Astrocyte of the spinal cord (primary cell): ENCODE measurements at regions not wholly inside any gene's neighbourhood (a gene's known extent, or its start where the extent isn't known, plus 50 kb on each side); places are given as distances from the start of the nearest gene placed in this dataset.

Source experiments
- DNase-seq: peaks from one replicate; pipeline ENCODE4 v3.0.0; 2011; ENCODE audit warnings: low read depth, low spot score
- H3K4me3 ChIP-seq: 2 replicates; pipeline ENCODE4 v1.5.1; 2011; ENCODE audit warnings: low read depth, mild to moderate bottlenecking, low read length, moderate library complexity
- in situ Hi-C: cut with HindIII; loops from 2 replicates; pipeline ENCODE4 v1.10.0; 2017; ENCODE audit warnings: low sequenced_read_pairs
- TF ChIP-seq, protein P1 (sequence below): IDR thresholded peaks from 2 replicates; pipeline ENCODE4 v1.5.1; 2012; ENCODE audit warnings: low read depth, mild to moderate bottlenecking, low read length, inconsistent platforms

DNA sequence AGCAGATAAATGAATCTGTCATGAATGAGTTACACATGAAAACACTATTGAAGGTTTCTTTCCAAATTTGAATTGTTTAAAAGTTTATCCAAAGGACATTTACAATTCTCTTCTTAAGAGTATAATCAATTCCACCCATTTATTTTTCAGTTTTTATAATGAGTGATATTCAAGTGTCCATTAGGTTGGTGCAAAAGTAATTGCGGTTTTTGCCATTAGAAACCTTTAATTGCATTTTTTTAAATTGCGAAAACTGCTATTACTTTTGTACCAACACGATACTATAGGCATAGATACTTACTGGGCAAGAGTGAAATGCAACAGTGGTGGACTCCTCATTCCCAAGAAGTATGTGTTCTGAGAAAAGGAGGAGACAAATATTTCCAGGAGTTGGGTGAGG lies 422.7 kb upstream of the MON1B start:
- in situ Hi-C loops, result no loop called here

DNA sequence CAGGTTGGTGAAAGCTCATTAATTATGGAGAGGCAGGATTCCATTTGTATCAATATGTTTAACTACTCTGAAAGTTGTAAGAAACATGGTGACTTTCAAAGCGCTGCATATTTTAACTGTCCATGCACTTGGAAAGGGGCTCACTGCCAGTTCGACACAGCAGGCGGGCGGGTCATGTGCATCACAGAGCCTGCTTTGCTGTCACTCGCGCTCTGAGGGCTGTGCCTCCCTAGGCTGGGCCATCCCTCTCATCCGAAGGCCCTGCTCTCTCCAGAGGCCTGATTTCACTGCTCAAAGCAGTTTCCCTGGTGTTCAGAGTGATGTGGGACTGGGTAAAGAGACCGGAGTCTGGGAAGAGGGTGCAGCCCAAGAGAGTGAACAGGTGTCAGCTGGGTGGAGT lies 422.0 kb upstream of the MON1B start:
- in situ Hi-C loops, result no loop called here
- TF ChIP-seq, protein P1, sequence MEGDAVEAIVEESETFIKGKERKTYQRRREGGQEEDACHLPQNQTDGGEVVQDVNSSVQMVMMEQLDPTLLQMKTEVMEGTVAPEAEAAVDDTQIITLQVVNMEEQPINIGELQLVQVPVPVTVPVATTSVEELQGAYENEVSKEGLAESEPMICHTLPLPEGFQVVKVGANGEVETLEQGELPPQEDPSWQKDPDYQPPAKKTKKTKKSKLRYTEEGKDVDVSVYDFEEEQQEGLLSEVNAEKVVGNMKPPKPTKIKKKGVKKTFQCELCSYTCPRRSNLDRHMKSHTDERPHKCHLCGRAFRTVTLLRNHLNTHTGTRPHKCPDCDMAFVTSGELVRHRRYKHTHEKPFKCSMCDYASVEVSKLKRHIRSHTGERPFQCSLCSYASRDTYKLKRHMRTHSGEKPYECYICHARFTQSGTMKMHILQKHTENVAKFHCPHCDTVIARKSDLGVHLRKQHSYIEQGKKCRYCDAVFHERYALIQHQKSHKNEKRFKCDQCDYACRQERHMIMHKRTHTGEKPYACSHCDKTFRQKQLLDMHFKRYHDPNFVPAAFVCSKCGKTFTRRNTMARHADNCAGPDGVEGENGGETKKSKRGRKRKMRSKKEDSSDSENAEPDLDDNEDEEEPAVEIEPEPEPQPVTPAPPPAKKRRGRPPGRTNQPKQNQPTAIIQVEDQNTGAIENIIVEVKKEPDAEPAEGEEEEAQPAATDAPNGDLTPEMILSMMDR, result no peak
- no peak for DNase-seq
- H3K4me3 ChIP-seq, result no peak overlapping the region

More for the DNA sequence above, 422.7 kb upstream of the MON1B start:
- DNase-seq, result no peak
- TF ChIP-seq, protein P1, result no peak
- H3K4me3 ChIP-seq, result no peak overlapping the region

DNA sequence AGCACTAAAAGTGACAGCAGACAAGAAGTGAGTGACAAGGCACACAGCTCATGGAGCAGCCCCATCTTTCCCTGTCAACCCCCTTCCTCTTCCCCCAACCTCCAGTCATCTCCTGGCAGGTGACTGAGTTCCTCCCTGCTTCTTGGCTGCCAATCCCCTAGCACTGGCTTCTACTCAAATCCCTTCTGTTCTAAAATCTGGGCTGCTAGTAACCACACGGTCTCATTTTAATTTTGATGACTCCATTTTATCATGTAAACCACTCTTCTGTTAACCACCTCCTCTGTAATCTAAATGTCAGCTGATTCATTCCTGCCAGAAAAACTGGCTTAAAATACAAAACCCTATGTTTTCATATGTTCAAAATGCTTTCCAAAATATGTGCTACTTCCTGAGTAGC lies 419.8 kb upstream of the MON1B start:
- TF ChIP-seq, protein P1, result no peak
- in situ Hi-C loops, result no loop called here
- no peak for DNase-seq
- no peak overlapping the region for H3K4me3 ChIP-seq

DNA sequence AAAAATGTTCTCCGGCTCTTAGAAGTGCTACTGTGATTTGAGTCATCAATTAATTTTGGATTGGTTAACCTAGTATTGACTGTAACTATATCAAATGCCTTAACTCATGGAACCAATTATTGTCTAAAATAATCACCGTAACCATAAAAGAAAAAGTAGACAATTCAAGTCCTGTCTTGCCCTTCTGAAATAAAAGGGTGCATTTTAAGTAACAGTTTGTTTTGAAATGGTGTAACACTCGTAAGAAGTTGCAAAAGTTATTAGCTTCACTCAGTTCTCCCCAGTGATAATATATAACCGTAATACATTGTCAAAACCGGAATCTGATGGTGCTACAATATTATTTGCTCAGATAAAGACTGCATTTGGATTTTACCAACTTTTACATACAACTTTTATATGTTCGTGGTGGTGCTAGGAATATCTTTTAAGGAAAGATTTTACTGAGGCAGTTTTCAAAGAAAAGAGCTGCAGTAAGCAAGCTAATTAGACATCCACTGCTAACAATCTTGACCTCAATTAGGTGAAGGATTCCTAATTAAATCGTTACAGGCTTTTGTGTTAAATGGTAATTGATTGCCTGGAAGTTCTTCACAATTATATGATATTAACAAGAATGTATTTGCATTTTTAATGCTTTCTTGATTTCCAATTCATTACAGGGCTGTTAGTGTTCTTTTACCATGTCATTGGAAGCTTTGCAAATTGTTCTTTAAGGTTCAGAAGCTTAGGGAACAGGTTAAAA lies 413.1 kb upstream of the MON1B start:
- no peak for DNase-seq
- TF ChIP-seq, protein P1, result no peak
- H3K4me3 ChIP-seq, result no peak overlapping the region
- in situ Hi-C loops, result no loop called here

DNA sequence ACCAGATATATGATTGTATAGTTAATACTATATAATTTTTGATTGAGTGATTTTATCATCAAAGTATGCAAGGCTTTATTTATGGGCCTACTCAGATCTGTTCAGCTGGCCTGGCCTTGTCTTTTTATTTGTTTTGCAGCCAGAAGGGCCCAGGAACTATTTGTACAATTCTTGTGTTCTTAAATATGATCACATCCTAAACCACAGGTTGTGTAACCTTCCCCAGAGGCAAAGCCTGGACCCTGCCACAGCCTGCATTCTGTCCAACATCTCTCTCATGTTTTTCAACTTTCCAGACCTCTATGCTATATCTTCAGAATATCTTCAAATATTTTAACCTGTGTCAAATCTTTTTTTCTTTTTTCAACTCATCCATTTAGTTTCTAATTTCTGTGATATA lies 410.4 kb upstream of the MON1B start:
- in situ Hi-C loops, result no loop called here
- DNase-seq, result no peak
- TF ChIP-seq, protein P1, result no peak
- no peak overlapping the region for H3K4me3 ChIP-seq

DNA sequence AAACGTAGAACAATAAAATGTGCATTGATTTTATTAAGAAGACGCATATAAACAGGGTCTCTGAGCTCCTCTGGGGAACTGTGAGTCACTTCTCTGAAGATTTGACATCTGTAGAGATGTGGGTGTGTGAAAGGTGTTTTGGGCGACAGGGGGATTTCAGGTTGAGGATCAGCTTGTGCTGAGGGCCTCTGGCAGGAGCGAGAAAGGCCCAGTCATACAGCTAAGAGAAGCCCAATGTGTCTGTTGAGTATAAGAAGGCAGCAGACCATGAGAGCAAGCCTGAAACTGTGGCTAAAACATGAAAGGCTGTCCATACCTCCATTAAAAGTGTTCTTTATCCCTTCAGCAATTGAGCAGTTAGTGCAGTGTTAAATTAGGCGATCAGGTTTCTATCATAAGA lies 406.5 kb upstream of the MON1B start:
- no peak overlapping the region for H3K4me3 ChIP-seq
- in situ Hi-C loops, result no loop called here
- DNase-seq, result no peak
- TF ChIP-seq, protein P1, result no peak
